ENCODE measurements at regions not wholly inside any gene's neighbourhood (a gene's known extent, or its start where the extent isn't known, plus 50 kb on each side); places are given as distances from the start of the nearest gene placed in this dataset.
"Not testable (repeated sequence)": the region's sequence is repeated elsewhere in the genome, so short reads cannot be mapped to it uniquely, and the experiment has no call there.

DNA sequence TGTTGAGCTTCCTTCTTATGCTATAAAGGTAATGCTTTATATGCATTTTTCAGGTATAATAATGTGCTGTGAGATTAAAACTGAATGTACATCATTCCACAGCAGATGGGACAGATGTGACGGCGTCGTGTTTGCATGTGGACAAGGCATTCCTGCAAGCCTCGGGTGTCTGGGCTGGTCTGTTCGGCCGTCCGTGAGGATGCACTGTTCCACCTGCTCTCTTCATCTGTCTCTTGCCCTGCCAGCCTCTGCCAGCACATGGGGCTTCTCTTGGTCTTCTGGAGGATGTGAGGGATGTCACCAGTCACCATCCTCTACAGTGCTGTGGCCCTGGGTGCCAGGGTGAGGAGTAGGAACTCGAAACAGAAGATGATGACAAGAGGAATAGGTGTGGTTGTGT, 223.2 kb downstream of the ERMARD start:
- Mint-ChIP-seq H3K27me3 (peaks cover 7% of the 10 kb centered on the region in 2 donors), H3K9me3 (no peaks in the 10 kb centered on the region), H3K27ac (no peak overlapping the region), H3K4me1 (no peaks in the 10 kb centered on the region), H3K4me3 (no peak overlapping the region), H3K36me3 (no peaks in the 10 kb centered on the region)
- peak in 1 of 5 donors; percentile 1 for DNase-seq
- H3K27ac ChIP-seq (ENCODE audit: low read depth, low read length) = no peak overlapping the region
- H3K9me3 ChIP-seq (ENCODE audit: low read length) = no peaks in the 10 kb centered on the region
- no peaks in the 10 kb centered on the region for H3K4me1 ChIP-seq (ENCODE audit: insufficient read depth, low read length)
- H3K27me3 ChIP-seq (ENCODE audit: insufficient read depth, low read length, poor library complexity, severe bottlenecking) = no peaks in the 10 kb centered on the region
- ChIA-PET POLR2A (no interaction called here), CTCF (no interaction called here)
- H3K36me3 ChIP-seq (ENCODE audit: insufficient read depth, low read length) = no peaks in the 10 kb centered on the region
- H3K4me3 ChIP-seq (ENCODE audit: low read length) = no peak overlapping the region

GRCh38 chr6:169973588-169974467, 222.4 kb downstream of the ERMARD start:
- H3K27ac Mint-ChIP-seq; H3K27ac ChIP-seq (ENCODE audit: low read depth, low read length); H3K4me1 ChIP-seq (ENCODE audit: insufficient read depth, low read length); H3K9me3 ChIP-seq (ENCODE audit: low read length); H3K9me3 Mint-ChIP-seq; POLR2A ChIA-PET; H3K27me3 Mint-ChIP-seq; H3K36me3 Mint-ChIP-seq; H3K4me3 ChIP-seq (ENCODE audit: low read length); H3K27me3 ChIP-seq (ENCODE audit: insufficient read depth, low read length, poor library complexity, severe bottlenecking); H3K4me1 Mint-ChIP-seq; H3K36me3 ChIP-seq (ENCODE audit: insufficient read depth, low read length); H3K4me3 Mint-ChIP-seq; CTCF ChIA-PET: not testable (repeated sequence)
- peak in 1 of 5 donors; percentile 44 for DNase-seq

- H3K4me1 Mint-ChIP-seq = no peaks in the 10 kb centered on the region
- Histone ChIP-seq H3K9me3 (ENCODE audit: low read length) (no peaks in the 10 kb centered on the region), H3K27me3 (ENCODE audit: insufficient read depth, low read length, poor library complexity, severe bottlenecking) (no peaks in the 10 kb centered on the region), H3K4me1 (ENCODE audit: insufficient read depth, low read length) (no peaks in the 10 kb centered on the region), H3K4me3 (ENCODE audit: low read length) (no peak overlapping the region), H3K27ac (ENCODE audit: low read depth, low read length) (no peak overlapping the region), H3K36me3 (ENCODE audit: insufficient read depth, low read length) (no peaks in the 10 kb centered on the region)
- CTCF ChIA-PET = no interaction called here
- no peak overlapping the region for H3K4me3 Mint-ChIP-seq
- peaks cover 7% of the 10 kb centered on the region in 2 donors for H3K27me3 Mint-ChIP-seq
- no peaks in the 10 kb centered on the region for H3K36me3 Mint-ChIP-seq
- POLR2A ChIA-PET = no interaction called here
- DNase-seq = peak in 1 of 5 donors; percentile 1
- H3K9me3 Mint-ChIP-seq = no peaks in the 10 kb centered on the region
- H3K27ac Mint-ChIP-seq = no peak overlapping the region
Measured at GRCh38 chr6:169972736-169973135, 221.3 kb downstream of the ERMARD start.

DNA sequence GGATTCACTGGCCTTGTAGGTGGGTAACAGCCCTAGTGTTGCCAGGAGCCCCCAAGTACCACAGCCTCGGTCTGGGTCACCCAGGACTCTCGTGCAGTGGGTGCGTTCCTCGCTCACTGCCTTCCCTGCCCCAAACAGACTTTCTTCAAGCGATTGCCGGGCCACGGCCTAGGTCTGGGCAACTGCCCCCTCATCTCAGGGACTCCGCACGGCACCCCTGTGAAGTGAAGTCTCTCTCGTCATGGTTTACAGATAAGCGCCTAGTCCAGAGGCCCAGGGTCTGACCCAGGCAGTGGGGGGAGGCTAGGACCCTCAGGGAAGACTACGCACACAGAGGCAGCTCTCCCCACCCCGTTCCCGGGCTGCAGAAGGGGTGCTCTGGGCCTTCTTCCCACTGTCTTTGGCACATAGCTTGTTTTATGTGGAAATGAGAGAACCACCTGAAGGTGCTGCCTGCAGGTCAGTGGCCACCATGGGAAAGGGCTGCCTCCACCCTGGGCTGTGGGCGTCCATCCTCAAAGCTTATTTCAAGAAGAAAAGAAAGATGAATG, 220.8 kb downstream of the ERMARD start:
- H3K4me3 Mint-ChIP-seq = no peak overlapping the region
- no peaks in the 10 kb centered on the region for H3K4me1 Mint-ChIP-seq
- no peaks in the 10 kb centered on the region for H3K9me3 ChIP-seq (ENCODE audit: low read length)
- H3K27ac Mint-ChIP-seq = no peak overlapping the region
- POLR2A ChIA-PET = no interaction called here
- CTCF ChIA-PET = no interaction called here
- no peaks in the 10 kb centered on the region for H3K36me3 Mint-ChIP-seq
- no peaks in the 10 kb centered on the region for H3K4me1 ChIP-seq (ENCODE audit: insufficient read depth, low read length)
- no peak overlapping the region for H3K4me3 ChIP-seq (ENCODE audit: low read length)
- no peaks in the 10 kb centered on the region for H3K9me3 Mint-ChIP-seq
- no peaks in the 10 kb centered on the region for H3K36me3 ChIP-seq (ENCODE audit: insufficient read depth, low read length)
- H3K27me3 ChIP-seq (ENCODE audit: insufficient read depth, low read length, poor library complexity, severe bottlenecking) = no peaks in the 10 kb centered on the region
- peaks cover 5 to 7% of the 10 kb centered on the region in 2 donors for H3K27me3 Mint-ChIP-seq
- no peak overlapping the region for H3K27ac ChIP-seq (ENCODE audit: low read depth, low read length)
- DNase-seq = peak in 1 of 5 donors; percentile 25

- no peaks in the 10 kb centered on the region for H3K4me1 Mint-ChIP-seq
- ChIA-PET POLR2A (no interaction called here), CTCF (no interaction called here)
- Histone ChIP-seq H3K27ac (ENCODE audit: low read depth, low read length) (no peak overlapping the region), H3K4me1 (ENCODE audit: insufficient read depth, low read length) (no peaks in the 10 kb centered on the region), H3K36me3 (ENCODE audit: insufficient read depth, low read length) (no peaks in the 10 kb centered on the region), H3K27me3 (ENCODE audit: insufficient read depth, low read length, poor library complexity, severe bottlenecking) (no peaks in the 10 kb centered on the region), H3K9me3 (ENCODE audit: low read length) (no peaks in the 10 kb centered on the region), H3K4me3 (ENCODE audit: low read length) (no peak overlapping the region)
- no peak overlapping the region for H3K27ac Mint-ChIP-seq
- no peaks in the 10 kb centered on the region for H3K9me3 Mint-ChIP-seq
- H3K27me3 Mint-ChIP-seq = peaks cover 3 to 5% of the 10 kb centered on the region in 2 donors
- H3K36me3 Mint-ChIP-seq = no peaks in the 10 kb centered on the region
- no peak overlapping the region for H3K4me3 Mint-ChIP-seq
- peak in 1 of 5 donors; percentile 39 for DNase-seq
Measured at GRCh38 chr6:169971081-169971861, 219.8 kb downstream of the ERMARD start.

- Histone ChIP-seq H3K9me3 (ENCODE audit: low read length) (no peaks in the 10 kb centered on the region), H3K4me3 (ENCODE audit: low read length) (no peak overlapping the region), H3K4me1 (ENCODE audit: insufficient read depth, low read length) (no peaks in the 10 kb centered on the region), H3K36me3 (ENCODE audit: insufficient read depth, low read length) (no peaks in the 10 kb centered on the region), H3K27me3 (ENCODE audit: insufficient read depth, low read length, poor library complexity, severe bottlenecking) (no peaks in the 10 kb centered on the region), H3K27ac (ENCODE audit: low read depth, low read length) (no peak overlapping the region)
- Mint-ChIP-seq H3K9me3 (no peaks in the 10 kb centered on the region), H3K27ac (no peak overlapping the region), H3K4me3 (no peak overlapping the region), H3K4me1 (no peaks in the 10 kb centered on the region), H3K27me3 (peaks cover 3 to 4% of the 10 kb centered on the region in 2 donors), H3K36me3 (no peaks in the 10 kb centered on the region)
- ChIA-PET CTCF (no interaction called here), POLR2A (no interaction called here)
- DNase-seq = peak in 1 of 5 donors; percentile 30
Measured at GRCh38 chr6:169970306-169970988, 219.0 kb downstream of the ERMARD start.

- Histone ChIP-seq H3K9me3 (ENCODE audit: low read length) (no peaks in the 10 kb centered on the region), H3K4me3 (ENCODE audit: low read length) (no peak overlapping the region), H3K4me1 (ENCODE audit: insufficient read depth, low read length) (no peaks in the 10 kb centered on the region), H3K27me3 (ENCODE audit: insufficient read depth, low read length, poor library complexity, severe bottlenecking) (no peaks in the 10 kb centered on the region), H3K27ac (ENCODE audit: low read depth, low read length) (no peak overlapping the region), H3K36me3 (ENCODE audit: insufficient read depth, low read length) (no peaks in the 10 kb centered on the region)
- Mint-ChIP-seq H3K4me3 (no peak overlapping the region), H3K36me3 (no peaks in the 10 kb centered on the region), H3K27me3 (peaks cover 3 to 9% of the 10 kb centered on the region in 2 donors), H3K9me3 (no peaks in the 10 kb centered on the region), H3K4me1 (no peaks in the 10 kb centered on the region), H3K27ac (peak overlapping the region in 1 of 8 donors; percentile 73)
- peak in 1 of 5 donors; percentile 39 for DNase-seq
- ChIA-PET CTCF (no interaction called here), POLR2A (no interaction called here)
Measured at GRCh38 chr6:169969372-169970099, 218.1 kb downstream of the ERMARD start.

Measured in CD8-positive, alpha-beta memory T cell (primary cell).